Fibroblast of the aortic adventitia (primary cell): ENCODE measurements at regions not wholly inside any gene's neighbourhood (a gene's known extent, or its start where the extent isn't known, plus 50 kb on each side); places are given as distances from the start of the nearest gene placed in this dataset.

Source experiments
- DNase-seq: peaks from one replicate; pipeline ENCODE4 v3.0.0-alpha.2; 2010; ENCODE audit warnings: low read depth
- H3K4me3 ChIP-seq: 2 replicates; pipeline ENCODE4 v1.5.1; 2011; ENCODE audit warnings: low read depth, mild to moderate bottlenecking, control low read depth, low read length, moderate library complexity
- TF ChIP-seq, protein P1 (sequence below): IDR thresholded peaks from 2 replicates; pipeline ENCODE4 v1.5.1; 2011; ENCODE audit warnings: mild to moderate bottlenecking, low read length, control low read depth, inconsistent platforms; ENCODE audit not compliant: insufficient read depth

- H3K4me3 ChIP-seq, result no peak overlapping the region
- no peak for DNase-seq
- TF ChIP-seq, protein P1, sequence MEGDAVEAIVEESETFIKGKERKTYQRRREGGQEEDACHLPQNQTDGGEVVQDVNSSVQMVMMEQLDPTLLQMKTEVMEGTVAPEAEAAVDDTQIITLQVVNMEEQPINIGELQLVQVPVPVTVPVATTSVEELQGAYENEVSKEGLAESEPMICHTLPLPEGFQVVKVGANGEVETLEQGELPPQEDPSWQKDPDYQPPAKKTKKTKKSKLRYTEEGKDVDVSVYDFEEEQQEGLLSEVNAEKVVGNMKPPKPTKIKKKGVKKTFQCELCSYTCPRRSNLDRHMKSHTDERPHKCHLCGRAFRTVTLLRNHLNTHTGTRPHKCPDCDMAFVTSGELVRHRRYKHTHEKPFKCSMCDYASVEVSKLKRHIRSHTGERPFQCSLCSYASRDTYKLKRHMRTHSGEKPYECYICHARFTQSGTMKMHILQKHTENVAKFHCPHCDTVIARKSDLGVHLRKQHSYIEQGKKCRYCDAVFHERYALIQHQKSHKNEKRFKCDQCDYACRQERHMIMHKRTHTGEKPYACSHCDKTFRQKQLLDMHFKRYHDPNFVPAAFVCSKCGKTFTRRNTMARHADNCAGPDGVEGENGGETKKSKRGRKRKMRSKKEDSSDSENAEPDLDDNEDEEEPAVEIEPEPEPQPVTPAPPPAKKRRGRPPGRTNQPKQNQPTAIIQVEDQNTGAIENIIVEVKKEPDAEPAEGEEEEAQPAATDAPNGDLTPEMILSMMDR, result no peak
These were observed 613.3 kb downstream of the XIRP2 start for GRCh38 chr2:167501618-167502017.

DNA sequence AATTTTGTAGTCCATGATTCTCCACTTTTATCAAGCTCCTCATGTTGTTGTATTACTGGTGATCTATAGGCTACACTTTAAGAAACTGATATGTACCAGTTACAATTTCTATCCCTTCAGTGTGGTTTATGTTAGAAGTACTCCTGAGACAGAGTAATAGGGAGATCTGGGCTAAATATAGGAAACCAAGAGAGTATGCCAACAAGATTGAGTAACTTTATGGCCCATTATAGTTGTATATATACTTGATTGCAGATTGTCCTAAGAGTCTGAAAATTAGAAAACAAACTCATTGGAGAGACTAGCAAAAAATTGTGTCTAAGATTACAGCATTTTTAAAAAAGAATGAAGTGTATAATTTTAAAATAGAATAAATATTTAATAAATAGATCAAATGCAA, 605.6 kb downstream of the XIRP2 start:
- no peak overlapping the region for H3K4me3 ChIP-seq
- no peak for DNase-seq
- TF ChIP-seq, protein P1, result no peak

GRCh38 chr2:167492486-167492885, 604.2 kb downstream of the XIRP2 start:
- TF ChIP-seq, protein P1, result no peak

DNA sequence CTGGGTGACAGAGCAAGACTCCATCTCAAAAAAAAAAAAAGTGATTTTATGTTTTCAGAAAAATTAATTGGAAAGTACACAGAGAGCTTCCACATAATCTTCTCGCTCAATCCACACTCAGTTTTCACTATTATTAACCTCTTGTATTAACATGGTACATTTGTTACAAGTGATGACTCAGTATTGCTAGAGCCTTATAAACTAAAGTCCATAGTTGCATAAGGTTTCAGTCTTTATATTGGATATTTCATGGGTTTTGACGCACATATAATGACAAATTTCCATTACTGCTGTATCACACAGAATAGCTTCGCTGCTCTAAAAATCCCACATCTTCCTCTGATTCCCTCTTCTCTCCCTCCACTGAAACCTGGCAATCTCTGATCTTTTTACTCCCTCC, 603.5 kb downstream of the XIRP2 start:
- no peak for DNase-seq
- no peak overlapping the region for H3K4me3 ChIP-seq
- TF ChIP-seq, protein P1, result no peak

More at GRCh38 chr2:167492486-167492885, 604.2 kb downstream of the XIRP2 start:
- DNase-seq, result no peak
- H3K4me3 ChIP-seq, result no peak overlapping the region

- no peak for DNase-seq
- no peak overlapping the region for H3K4me3 ChIP-seq
- TF ChIP-seq, protein P1, result no peak
These were observed 602.2 kb downstream of the XIRP2 start for GRCh38 chr2:167490455-167490854.

DNA sequence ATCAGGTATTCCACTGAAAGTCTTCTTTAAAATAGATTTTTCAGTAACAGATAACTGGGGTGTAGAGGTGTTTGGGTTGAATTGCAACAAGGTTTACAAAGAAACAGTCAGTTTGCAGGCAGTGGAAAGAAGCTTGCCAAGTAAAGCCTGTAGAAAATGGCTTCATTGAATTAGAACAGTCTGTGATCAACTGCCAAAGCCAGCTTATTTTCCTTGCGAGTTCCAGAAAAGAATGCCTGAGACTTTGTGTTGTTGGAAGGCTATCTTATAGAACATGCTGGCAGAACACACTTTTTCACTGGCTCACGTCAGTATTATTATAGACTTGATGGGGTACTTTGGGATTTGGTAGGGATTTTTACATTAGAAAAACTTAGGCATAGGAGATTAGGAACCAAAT, 601.0 kb downstream of the XIRP2 start:
- TF ChIP-seq, protein P1, result no peak
- no peak for DNase-seq
- H3K4me3 ChIP-seq, result no peak overlapping the region

- DNase-seq, result no peak
- TF ChIP-seq, protein P1, result no peak
- H3K4me3 ChIP-seq, result no peak overlapping the region
These were observed 599.4 kb downstream of the XIRP2 start for GRCh38 chr2:167487728-167488127.
